GM18520 (cell line): ENCODE measurements at regions not wholly inside any gene's neighbourhood (a gene's known extent, or its start where the extent isn't known, plus 50 kb on each side); places are given as distances from the start of the nearest gene placed in this dataset.
"Not testable (repeated sequence)": the region's sequence is repeated elsewhere in the genome, so short reads cannot be mapped to it uniquely, and the experiment has no call there.

Experiments
- ATAC-seq: cut with Tn5 transposase; IDR thresholded peaks from one replicate; pipeline ENCODE4 v1.9.1; 2021; ENCODE audit not compliant: unreplicated experiment

- no peak for ATAC-seq
Observed at GRCh38 chr5:56733580-56733979, 81.8 kb upstream of the MAP3K1 start.

- ATAC-seq = no peak
Observed at GRCh38 chr5:56732121-56732520, 83.2 kb upstream of the MAP3K1 start.

GRCh38 chr5:56731473-56731872 lies 83.9 kb upstream of the MAP3K1 start:
- ATAC-seq = not testable (repeated sequence)

GRCh38 chr5:56729488-56729887 lies 85.9 kb upstream of the MAP3K1 start:
- ATAC-seq = no peak

GRCh38 chr5:56725711-56726411 lies 89.5 kb upstream of the MAP3K1 start:
- no peak for ATAC-seq

- not testable (repeated sequence) for ATAC-seq
Observed at GRCh38 chr5:56724857-56725256, 90.5 kb upstream of the MAP3K1 start.

- no peak for ATAC-seq
Observed at GRCh38 chr5:56722317-56722716, 93.0 kb upstream of the MAP3K1 start.

- no peak for ATAC-seq
Observed at GRCh38 chr5:56717253-56717987, 97.9 kb upstream of the MAP3K1 start.

- ATAC-seq = no peak
Observed at GRCh38 chr5:56715986-56716385, 99.4 kb upstream of the MAP3K1 start.

GRCh38 chr5:56712895-56713591 lies 102.3 kb upstream of the MAP3K1 start:
- no peak for ATAC-seq

GRCh38 chr5:56710826-56711590 lies 104.3 kb upstream of the MAP3K1 start:
- ATAC-seq = no peak

- ATAC-seq = no peak
Observed at GRCh38 chr5:56706504-56706903, 108.8 kb upstream of the MAP3K1 start.

GRCh38 chr5:56705217-56705616 lies 110.1 kb upstream of the MAP3K1 start:
- ATAC-seq = no peak

GRCh38 chr5:56703952-56704351 lies 111.4 kb upstream of the MAP3K1 start:
- no peak for ATAC-seq

- ATAC-seq = no peak
Observed at GRCh38 chr5:56700711-56701110, 114.6 kb upstream of the MAP3K1 start.

GRCh38 chr5:56699538-56699937 lies 115.8 kb upstream of the MAP3K1 start:
- no peak for ATAC-seq

- no peak for ATAC-seq
Observed at GRCh38 chr5:56698463-56699381, 116.6 kb upstream of the MAP3K1 start.

- no peak for ATAC-seq
Observed at GRCh38 chr5:56696900-56697299, 118.4 kb upstream of the MAP3K1 start.

GRCh38 chr5:56693220-56693579 lies 122.1 kb upstream of the MAP3K1 start:
- no peak for ATAC-seq
